Osteoblast (primary cell): ENCODE measurements at regions not wholly inside any gene's neighbourhood (a gene's known extent, or its start where the extent isn't known, plus 50 kb on each side); places are given as distances from the start of the nearest gene placed in this dataset.
"Not testable (repeated sequence)": the region's sequence is repeated elsewhere in the genome, so short reads cannot be mapped to it uniquely, and the experiment has no call there.

Experiments used
- DNase-seq: peaks from one replicate; pipeline ENCODE4 v3.0.0; 2011; ENCODE audit warnings: low spot score, mixed read lengths; ENCODE audit not compliant: insufficient read length; ENCODE audit errors: missing footprints
- H2AFZ ChIP-seq: 2 replicates; pipeline ENCODE4 v1.6.0; 2011; ENCODE audit warnings: mild to moderate bottlenecking, low read length
- H3K27ac ChIP-seq: 2 replicates; pipeline ENCODE4 v1.5.1; 2011; ENCODE audit warnings: mild to moderate bottlenecking, low read depth, low read length, moderate library complexity
- H3K27me3 ChIP-seq: 2 replicates; pipeline ENCODE4 v1.6.0; 2012; ENCODE audit warnings: mild to moderate bottlenecking, control low read depth, inconsistent platforms, low read length, moderate library complexity; ENCODE audit not compliant: insufficient read depth
- H3K36me3 ChIP-seq: 2 replicates; pipeline ENCODE4 v1.5.1; 2011; ENCODE audit warnings: mild to moderate bottlenecking, low read length, control low read depth, moderate library complexity; ENCODE audit not compliant: insufficient read depth
- H3K4me1 ChIP-seq: 2 replicates; pipeline ENCODE4 v1.5.1; 2011; ENCODE audit warnings: mild to moderate bottlenecking, low read length, control low read depth, moderate library complexity; ENCODE audit not compliant: insufficient read depth
- H3K4me2 ChIP-seq: 2 replicates; pipeline ENCODE4 v1.6.0; 2011; ENCODE audit warnings: mild to moderate bottlenecking, low read length; ENCODE audit not compliant: insufficient read depth
- H3K4me3 ChIP-seq: fragments of 200-600 bp; sonication (generic); 3 replicates; pipeline ENCODE4 v1.5.1; 2012; ENCODE audit warnings: mild to moderate bottlenecking, low read length, inconsistent platforms; ENCODE audit not compliant: insufficient read depth
- H3K79me2 ChIP-seq: 2 replicates; pipeline ENCODE4 v1.6.0; 2012; ENCODE audit warnings: mild to moderate bottlenecking, low read length, control low read depth, inconsistent platforms; ENCODE audit not compliant: insufficient read depth
- H3K9me3 ChIP-seq: 2 replicates; pipeline ENCODE4 v1.5.1; 2011; ENCODE audit warnings: low read depth, low read length, control low read depth
- H4K20me1 ChIP-seq: 2 replicates; pipeline ENCODE4 v1.6.0; 2012; ENCODE audit warnings: mild to moderate bottlenecking, low read length, control low read depth; ENCODE audit not compliant: insufficient read depth
- CTCF ChIP-seq: IDR thresholded peaks from 2 replicates; pipeline ENCODE4 v1.5.1; 2011; ENCODE audit warnings: mild to moderate bottlenecking, low read depth, low read length, moderate library complexity; ENCODE audit errors: extremely low read depth

GRCh38 chr6:37089783-37090182 lies 80.2 kb upstream of the PIM1 start:
- TF ChIP-seq CTCF, result no peak
- H3K4me3 ChIP-seq, result no peak overlapping the region
- no peaks in the 10 kb centered on the region for H3K79me2 ChIP-seq
- no peaks in the 10 kb centered on the region for H4K20me1 ChIP-seq
- no peak overlapping the region for H2AFZ ChIP-seq
- no peak overlapping the region for H3K4me2 ChIP-seq
- H3K36me3 ChIP-seq, result no peaks in the 10 kb centered on the region
- H3K9me3 ChIP-seq, result no peaks in the 10 kb centered on the region
- peaks cover 4% of the 10 kb centered on the region for H3K4me1 ChIP-seq
- H3K27ac ChIP-seq, result no peak overlapping the region
- DNase-seq, result no peak
- H3K27me3 ChIP-seq, result no peaks in the 10 kb centered on the region

- not testable (repeated sequence) for H3K27ac ChIP-seq, H3K36me3 ChIP-seq, H3K4me2 ChIP-seq, H3K4me1 ChIP-seq, H3K27me3 ChIP-seq, DNase-seq, H4K20me1 ChIP-seq, H3K9me3 ChIP-seq, H3K79me2 ChIP-seq, H2AFZ ChIP-seq, H3K4me3 ChIP-seq
Measured at GRCh38 chr6:37091104-37091503, 78.8 kb upstream of the PIM1 start.

- DNase-seq, H3K9me3 ChIP-seq, H3K4me3 ChIP-seq, H3K27me3 ChIP-seq, H3K4me2 ChIP-seq, H4K20me1 ChIP-seq, H3K4me1 ChIP-seq, H3K36me3 ChIP-seq, H3K27ac ChIP-seq, H3K79me2 ChIP-seq: not testable (repeated sequence)
- peak overlapping the region; percentile 41 for H2AFZ ChIP-seq
Measured at GRCh38 chr6:37091586-37091985, 78.4 kb upstream of the PIM1 start.

GRCh38 chr6:37092923-37093727 lies 76.8 kb upstream of the PIM1 start:
- H3K4me3 ChIP-seq, result no peak overlapping the region
- no peaks in the 10 kb centered on the region for H4K20me1 ChIP-seq
- no peaks in the 10 kb centered on the region for H3K27me3 ChIP-seq
- peaks cover 4% of the 10 kb centered on the region for H3K4me1 ChIP-seq
- no peak for DNase-seq
- no peak overlapping the region for H3K4me2 ChIP-seq
- H2AFZ ChIP-seq, result no peak overlapping the region
- TF ChIP-seq CTCF, result no peak
- no peaks in the 10 kb centered on the region for H3K79me2 ChIP-seq
- H3K36me3 ChIP-seq, result no peaks in the 10 kb centered on the region
- no peak overlapping the region for H3K27ac ChIP-seq
- no peaks in the 10 kb centered on the region for H3K9me3 ChIP-seq

- no peaks in the 10 kb centered on the region for H4K20me1 ChIP-seq
- H3K79me2 ChIP-seq, result no peaks in the 10 kb centered on the region
- H3K27me3 ChIP-seq, result no peaks in the 10 kb centered on the region
- H3K4me1 ChIP-seq, result peaks cover 4% of the 10 kb centered on the region
- no peak overlapping the region for H3K4me2 ChIP-seq
- no peaks in the 10 kb centered on the region for H3K36me3 ChIP-seq
- H2AFZ ChIP-seq, result no peak overlapping the region
- no peak for DNase-seq
- no peak for TF ChIP-seq CTCF
- H3K27ac ChIP-seq, result no peak overlapping the region
- H3K9me3 ChIP-seq, result no peaks in the 10 kb centered on the region
- no peak overlapping the region for H3K4me3 ChIP-seq
Measured at GRCh38 chr6:37093728-37094069, 76.3 kb upstream of the PIM1 start.
